B cell (primary cell): ENCODE measurements at regions not wholly inside any gene's neighbourhood (a gene's known extent, or its start where the extent isn't known, plus 50 kb on each side); places are given as distances from the start of the nearest gene placed in this dataset.

Source experiments
- CTCF ChIP-seq: fragments of 200-600 bp; IDR thresholded peaks from one replicate; pipeline ENCODE4 v1.8.0; 2022; ENCODE audit warnings: antibody characterized with exemption, mild to moderate bottlenecking
- EZH2 ChIP-seq: IDR thresholded peaks from 2 replicates; pipeline ENCODE4 v1.6.1; 2012; ENCODE audit warnings: borderline replicate concordance, low read depth, mild to moderate bottlenecking, moderate library complexity, low read length; ENCODE audit not compliant: insufficient read depth, poor library complexity, severe bottlenecking

DNA sequence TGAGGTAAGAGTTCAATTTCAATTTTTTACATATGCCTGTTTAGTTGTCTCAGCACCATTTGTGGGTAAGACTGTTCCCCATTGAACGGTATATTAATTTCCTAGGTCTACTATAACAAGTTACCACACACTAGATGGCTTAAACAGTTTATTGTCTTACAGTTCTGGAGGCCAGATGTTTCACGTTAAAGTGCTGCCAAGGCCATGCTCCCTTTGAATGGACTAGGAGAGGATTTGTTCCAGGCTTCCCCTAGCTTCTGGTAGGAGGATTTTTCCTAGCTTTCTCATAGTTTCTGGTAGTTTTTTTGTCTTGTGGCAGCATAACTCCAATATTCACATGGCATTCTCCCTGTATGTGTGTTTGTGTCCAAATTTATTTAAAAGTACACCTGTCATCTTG is 149.3 kb upstream of the CYSLTR1 start:
- TF ChIP-seq EZH2 = no peak
- no peak for TF ChIP-seq CTCF
